Activated T-helper 1 cell treated with anti-CD3 and anti-CD28 coated beads, Interleukin-12 subunit alpha, Interleukin-12 subunit beta, Interleukin-2, Interleukin-4 antibody, amounts not matched to agents 30 ng/mL and 10 ng/mL and 1 ng/mL, durations not matched to agents 14 hours and 24 hours and 36 hours (primary cell): ENCODE measurements at regions not wholly inside any gene's neighbourhood (a gene's known extent, or its start where the extent isn't known, plus 50 kb on each side); places are given as distances from the start of the nearest gene placed in this dataset.

Source experiments
- DNase-seq: peaks from one replicate; pipeline ENCODE4 v3.0.0; 2021; ENCODE audit warnings: low spot score
- H3K27ac Mint-ChIP-seq: one replicate; pipeline ENCODE4 v1.8.0; 2021; ENCODE audit warnings: mild to moderate bottlenecking, mixed read lengths
- H3K27me3 Mint-ChIP-seq: one replicate; pipeline ENCODE4 v1.8.0; 2022; ENCODE audit warnings: mild to moderate bottlenecking, moderate library complexity, mixed read lengths; ENCODE audit not compliant: insufficient read depth
- H3K36me3 Mint-ChIP-seq: one replicate; pipeline ENCODE4 v1.8.0; 2021; ENCODE audit warnings: low read depth, mixed read lengths
- H3K4me1 Mint-ChIP-seq: one replicate; pipeline ENCODE4 v1.8.0; 2021; ENCODE audit warnings: low read depth, mixed read lengths
- H3K4me3 Mint-ChIP-seq: one replicate; pipeline ENCODE4 v1.8.0; 2021; ENCODE audit warnings: mild to moderate bottlenecking, moderate library complexity, mixed read lengths
- H3K9me3 Mint-ChIP-seq: one replicate; pipeline ENCODE4 v1.8.0; 2021; ENCODE audit warnings: mixed read lengths
- intact Hi-C: fragments of 100-400 bp; cut with micrococcal nuclease; formaldehyde crosslinking; loops from one replicate; pipeline ENCODE4 v1.15.1; 2024

DNA sequence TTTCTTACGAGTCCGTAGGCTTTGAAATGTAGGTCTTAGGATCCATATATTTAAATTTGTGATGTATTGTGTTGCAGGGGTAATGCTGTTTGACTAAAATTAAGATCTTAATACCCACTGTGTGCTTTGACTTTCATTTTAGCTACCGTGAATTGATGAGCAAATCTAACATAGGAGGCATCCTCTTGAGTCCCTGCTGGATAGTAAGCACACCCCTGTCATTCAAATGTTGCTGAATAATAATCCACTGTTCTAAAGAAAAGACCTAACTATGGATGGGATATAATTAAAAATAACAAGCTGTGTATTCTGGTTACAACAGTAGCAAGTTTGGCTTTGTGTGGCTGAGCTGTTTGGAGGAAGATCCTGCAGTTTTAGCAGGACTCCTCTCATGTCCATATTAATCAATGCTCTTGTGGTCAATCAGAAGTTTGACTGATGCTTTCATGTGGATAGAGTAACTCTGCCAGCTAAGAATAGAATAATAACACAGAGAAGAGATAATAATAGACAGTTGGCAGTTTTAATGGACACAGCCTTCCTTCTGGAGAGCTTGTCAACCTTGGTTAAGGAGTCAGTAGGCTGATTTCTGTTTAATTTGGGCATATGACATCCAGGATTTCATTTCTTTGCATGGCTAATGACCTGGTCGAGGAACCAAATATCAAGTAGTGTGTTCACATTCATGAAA is 148.1 kb upstream of the MIS18BP1 start:
- DNase-seq, result no peak
- no peaks in the 10 kb centered on the region for H3K27me3 Mint-ChIP-seq
- H3K4me1 Mint-ChIP-seq, result no peaks in the 10 kb centered on the region
- intact Hi-C loops, result no loop called here
- no peak overlapping the region for H3K27ac Mint-ChIP-seq
- no peaks in the 10 kb centered on the region for H3K9me3 Mint-ChIP-seq
- no peaks in the 10 kb centered on the region for H3K36me3 Mint-ChIP-seq
- no peak overlapping the region for H3K4me3 Mint-ChIP-seq

- H3K4me3 Mint-ChIP-seq, result no peak overlapping the region
- no peaks in the 10 kb centered on the region for H3K36me3 Mint-ChIP-seq
These were observed 147.5 kb upstream of the MIS18BP1 start for GRCh38 chr14:45400509-45400908.

DNA sequence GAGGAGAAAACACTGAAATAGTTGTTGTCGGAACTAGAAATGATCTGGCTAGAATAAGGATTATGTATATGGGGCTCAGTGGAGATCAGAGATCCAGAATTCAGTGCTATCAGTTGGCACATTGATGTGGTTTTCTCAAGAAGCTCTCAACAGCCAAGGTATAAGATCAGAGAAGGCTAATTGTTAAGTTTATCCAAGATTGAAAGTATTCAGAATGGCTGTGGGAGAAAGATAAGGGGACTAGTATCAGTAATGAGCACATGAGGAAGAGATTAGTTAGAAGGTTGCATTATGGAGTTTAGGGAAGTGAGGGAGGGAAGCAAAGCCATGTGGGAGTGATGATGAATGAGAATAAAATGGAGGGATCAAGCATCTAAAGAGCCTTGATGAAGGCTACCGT is 128.1 kb upstream of the MIS18BP1 start:
- Mint-ChIP-seq H3K4me1 (no peaks in the 10 kb centered on the region), H3K9me3 (no peaks in the 10 kb centered on the region), H3K27me3 (no peaks in the 10 kb centered on the region), H3K36me3 (no peaks in the 10 kb centered on the region), H3K27ac (no peak overlapping the region), H3K4me3 (no peak overlapping the region)
- intact Hi-C loops, result no loop called here
- DNase-seq, result no peak

More at GRCh38 chr14:45400509-45400908, 147.5 kb upstream of the MIS18BP1 start:
- Mint-ChIP-seq H3K27me3 (no peaks in the 10 kb centered on the region), H3K27ac (no peak overlapping the region), H3K4me1 (no peaks in the 10 kb centered on the region), H3K9me3 (peaks cover 1% of the 10 kb centered on the region)
- intact Hi-C loops, result no loop called here
- no peak for DNase-seq

DNA sequence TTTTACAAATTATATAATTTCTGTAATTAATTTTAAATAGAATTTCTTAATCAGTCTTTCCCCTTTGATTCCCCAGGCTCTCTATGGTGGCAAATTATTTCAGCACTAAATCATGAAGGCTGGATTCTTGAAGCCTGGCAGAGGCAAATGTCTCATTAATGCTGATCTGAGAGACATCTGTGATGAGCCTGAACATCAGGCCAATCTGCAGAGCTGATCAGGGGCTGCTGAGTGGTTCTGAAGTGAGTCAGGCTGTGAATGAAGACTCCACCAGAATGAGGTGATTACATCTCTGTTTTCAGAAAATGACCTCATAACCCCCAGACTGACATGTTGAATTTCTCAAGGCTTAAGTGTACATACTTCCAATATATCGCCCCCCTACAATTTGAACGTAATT is 124.2 kb upstream of the MIS18BP1 start:
- no peaks in the 10 kb centered on the region for H3K36me3 Mint-ChIP-seq
- H3K9me3 Mint-ChIP-seq, result no peaks in the 10 kb centered on the region
- H3K27me3 Mint-ChIP-seq, result no peaks in the 10 kb centered on the region
- H3K4me1 Mint-ChIP-seq, result no peaks in the 10 kb centered on the region
- DNase-seq, result no peak
- H3K27ac Mint-ChIP-seq, result no peak overlapping the region
- intact Hi-C loops, result no loop called here
- no peak overlapping the region for H3K4me3 Mint-ChIP-seq

DNA sequence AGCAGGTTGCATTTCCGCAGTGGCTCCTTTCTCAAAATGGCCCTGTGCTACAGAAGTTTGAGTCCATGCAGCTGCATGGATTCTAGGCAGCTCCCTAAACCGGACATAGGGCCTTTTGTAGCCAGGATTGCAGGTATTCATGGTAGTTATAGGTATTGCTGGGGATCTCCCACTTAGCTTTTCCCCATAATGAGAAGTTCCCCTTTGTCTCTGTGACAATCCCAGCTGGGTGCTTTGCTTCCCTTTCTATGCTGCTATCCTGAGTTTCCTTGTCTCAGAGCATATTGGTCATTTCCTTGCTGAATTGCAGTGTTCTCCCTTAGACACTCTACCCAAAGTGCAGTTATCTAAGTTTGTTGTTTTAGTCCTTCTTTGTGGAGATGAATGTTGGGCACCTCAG is 120.9 kb upstream of the MIS18BP1 start:
- Mint-ChIP-seq H3K4me1 (no peaks in the 10 kb centered on the region), H3K4me3 (no peak overlapping the region), H3K36me3 (no peaks in the 10 kb centered on the region), H3K27me3 (no peaks in the 10 kb centered on the region), H3K9me3 (no peaks in the 10 kb centered on the region), H3K27ac (no peak overlapping the region)
- DNase-seq, result no peak
- intact Hi-C loops, result no loop called here

DNA sequence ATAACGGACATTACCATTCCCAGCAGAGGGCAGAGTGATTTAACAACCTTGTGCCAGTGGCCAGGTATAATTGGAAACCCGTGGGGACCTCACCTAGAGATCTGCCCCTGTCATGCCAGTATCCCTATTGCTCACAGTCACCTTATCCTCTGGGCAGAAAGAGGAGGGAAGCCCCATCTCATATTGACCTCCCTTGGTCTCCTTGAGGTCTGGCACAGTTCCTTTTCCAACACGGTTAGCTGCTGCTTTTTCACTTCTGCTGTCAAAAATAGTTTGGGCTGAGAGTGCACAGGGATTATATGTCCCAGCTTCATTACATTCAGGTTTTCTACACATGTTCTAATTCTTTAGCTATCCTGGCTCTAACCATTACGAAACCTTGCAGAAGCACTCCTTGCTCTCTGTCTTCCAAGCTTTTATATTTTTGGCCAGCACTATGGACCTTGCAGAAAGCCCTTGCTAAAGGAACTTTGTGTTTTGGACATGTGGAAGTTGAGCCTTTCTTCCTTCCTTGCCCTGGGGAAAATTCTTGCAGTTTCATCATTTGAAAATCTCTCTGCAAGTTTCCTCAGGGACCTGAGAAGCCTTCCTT is 111.7 kb upstream of the MIS18BP1 start:
- Mint-ChIP-seq H3K9me3 (no peaks in the 10 kb centered on the region), H3K36me3 (no peaks in the 10 kb centered on the region), H3K4me3 (no peak overlapping the region), H3K27ac (no peak overlapping the region), H3K27me3 (no peaks in the 10 kb centered on the region), H3K4me1 (no peaks in the 10 kb centered on the region)
- intact Hi-C loops, result no loop called here
- DNase-seq, result no peak

DNA sequence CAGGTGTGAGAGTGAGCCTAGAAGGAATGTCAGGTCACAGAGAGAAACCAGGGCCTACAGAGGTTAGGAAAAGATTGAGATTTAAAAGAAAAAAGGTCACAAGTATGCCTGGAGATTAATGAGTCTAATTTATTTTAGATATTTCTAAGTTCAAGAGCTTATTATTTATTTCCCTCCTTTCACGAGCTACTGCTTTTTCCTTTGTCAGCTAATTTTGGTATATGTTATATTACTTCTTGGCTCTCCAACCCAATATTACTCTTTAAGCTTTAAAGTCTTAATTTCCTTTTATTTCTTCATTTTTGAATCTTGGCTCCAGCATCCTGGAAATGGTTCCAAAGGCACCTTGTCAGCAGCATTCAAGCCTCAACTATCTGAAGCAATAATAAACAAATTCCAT is 109.5 kb upstream of the MIS18BP1 start:
- Mint-ChIP-seq H3K9me3 (no peaks in the 10 kb centered on the region), H3K4me1 (no peaks in the 10 kb centered on the region), H3K27me3 (no peaks in the 10 kb centered on the region), H3K36me3 (no peaks in the 10 kb centered on the region), H3K27ac (no peak overlapping the region), H3K4me3 (no peak overlapping the region)
- no peak for DNase-seq
- intact Hi-C loops, result no loop called here

DNA sequence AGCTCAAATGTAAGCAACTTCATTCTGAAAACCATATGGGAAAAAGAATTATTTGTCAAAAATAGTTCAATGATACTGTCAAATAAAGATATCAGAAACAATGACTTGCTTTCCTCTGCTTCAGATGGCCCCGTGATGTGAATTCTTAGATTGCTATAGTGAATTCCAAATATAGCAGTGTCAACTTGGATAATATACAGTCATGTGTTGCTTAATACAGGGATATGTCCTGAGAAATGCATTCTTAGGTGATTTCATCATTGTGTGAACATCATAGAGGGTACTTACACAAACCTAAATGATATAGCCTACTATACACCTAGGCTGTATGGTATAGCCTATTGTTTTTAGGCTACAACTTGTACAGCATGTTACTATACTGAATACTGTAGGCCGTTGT is 108.7 kb upstream of the MIS18BP1 start:
- Mint-ChIP-seq H3K9me3 (no peaks in the 10 kb centered on the region), H3K27ac (no peak overlapping the region), H3K36me3 (no peaks in the 10 kb centered on the region), H3K4me1 (no peaks in the 10 kb centered on the region), H3K4me3 (no peak overlapping the region), H3K27me3 (no peaks in the 10 kb centered on the region)
- DNase-seq, result no peak
- intact Hi-C loops, result no loop called here

DNA sequence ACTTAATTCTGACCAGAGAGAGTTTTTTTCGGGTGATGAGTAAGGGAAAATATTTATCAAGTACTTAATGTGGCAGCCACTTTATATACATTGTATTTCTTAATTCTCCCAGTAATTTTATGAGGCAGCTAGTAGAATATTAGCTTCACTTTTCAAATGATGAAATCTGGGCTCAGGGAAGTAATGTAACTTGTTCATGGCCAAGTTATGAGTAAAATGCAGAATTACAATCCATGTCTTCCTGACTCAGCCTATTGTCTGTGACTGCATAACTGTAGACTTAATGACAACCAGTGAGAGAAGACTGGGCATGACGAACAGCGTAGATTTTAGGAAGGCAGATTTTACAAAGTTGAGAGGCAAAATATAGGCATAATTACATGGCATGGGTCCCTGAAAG is 106.7 kb upstream of the MIS18BP1 start:
- Mint-ChIP-seq H3K27me3 (no peaks in the 10 kb centered on the region), H3K27ac (no peak overlapping the region), H3K9me3 (no peaks in the 10 kb centered on the region), H3K4me1 (no peaks in the 10 kb centered on the region), H3K36me3 (no peaks in the 10 kb centered on the region), H3K4me3 (no peak overlapping the region)
- intact Hi-C loops, result no loop called here
- no peak for DNase-seq

DNA sequence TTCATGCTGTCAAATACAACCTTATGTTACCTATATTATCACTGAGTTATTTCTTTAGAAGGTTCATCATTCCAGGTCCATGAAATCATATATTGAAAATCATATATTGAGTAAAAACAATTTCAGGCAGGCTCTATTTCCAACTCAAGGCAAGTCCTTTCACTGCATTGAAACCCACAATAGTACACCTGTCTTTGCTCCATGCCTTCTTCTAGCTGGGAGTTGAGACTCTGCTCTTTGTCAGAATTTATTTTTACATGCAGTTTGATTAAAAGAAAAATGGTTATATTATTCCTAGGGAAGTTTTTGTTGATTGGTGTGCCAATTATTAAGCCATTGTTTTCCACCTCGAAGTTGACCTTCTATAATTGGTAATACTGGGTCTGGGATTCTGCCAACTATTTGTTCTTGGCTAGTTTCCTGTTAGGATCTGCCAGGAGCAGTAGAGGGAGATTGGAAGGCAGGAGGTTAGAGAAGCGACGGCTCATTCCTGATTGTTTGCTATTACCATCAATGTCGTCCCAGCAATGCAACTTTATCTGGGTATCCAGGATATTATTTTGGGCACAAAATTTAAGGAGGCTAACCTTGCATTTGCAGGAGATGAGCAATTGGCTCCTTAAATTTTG is 79.5 kb upstream of the MIS18BP1 start:
- Mint-ChIP-seq H3K36me3 (no peaks in the 10 kb centered on the region), H3K4me3 (no peak overlapping the region), H3K4me1 (no peaks in the 10 kb centered on the region), H3K27ac (no peak overlapping the region), H3K27me3 (no peaks in the 10 kb centered on the region), H3K9me3 (peaks cover 24% of the 10 kb centered on the region)
- no peak for DNase-seq
- intact Hi-C loops, result no loop called here

DNA sequence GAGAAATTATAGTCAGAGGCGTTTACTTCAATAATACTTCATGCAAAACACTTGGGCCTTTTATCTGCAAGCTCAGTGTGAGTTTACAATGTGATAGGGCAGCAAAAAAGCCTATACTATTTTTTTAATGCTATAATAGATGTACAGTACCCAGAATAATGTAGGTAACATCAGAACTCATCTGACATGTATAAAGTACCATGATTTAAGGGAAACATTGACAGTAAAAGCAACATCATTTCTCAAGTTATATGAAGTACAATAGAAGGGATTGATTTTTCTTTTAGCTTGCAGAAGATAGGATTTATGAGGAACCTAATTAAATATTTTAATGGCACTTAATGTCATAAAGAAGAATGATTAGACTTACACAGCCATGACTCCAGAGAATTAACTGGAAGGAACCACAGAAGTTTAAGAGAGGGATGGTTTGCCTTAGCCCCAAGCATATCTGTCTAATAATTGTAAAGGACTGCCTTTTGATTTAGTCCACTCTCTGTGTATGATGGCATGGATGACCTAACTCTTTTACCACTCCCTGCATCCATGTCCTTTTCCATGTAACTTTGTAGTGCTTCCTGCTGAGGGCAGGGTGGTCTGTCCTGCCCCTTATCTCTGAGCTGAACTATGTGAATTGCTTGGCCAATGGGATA is 55.9 kb upstream of the MIS18BP1 start:
- Mint-ChIP-seq H3K4me1 (no peaks in the 10 kb centered on the region), H3K9me3 (no peaks in the 10 kb centered on the region), H3K4me3 (no peak overlapping the region), H3K36me3 (no peaks in the 10 kb centered on the region), H3K27me3 (no peaks in the 10 kb centered on the region), H3K27ac (no peak overlapping the region)
- intact Hi-C loops, result no loop called here
- no peak for DNase-seq
